IMR-90 (cell line): ENCODE measurements at regions not wholly inside any gene's neighbourhood (a gene's known extent, or its start where the extent isn't known, plus 50 kb on each side); places are given as distances from the start of the nearest gene placed in this dataset.

Experiments
- BHLHE40 ChIP-seq: fragments of 150-350 bp; IDR thresholded peaks from 2 replicates; pipeline ENCODE4 v1.6.1; 2016; ENCODE audit warnings: mild to moderate bottlenecking, low read depth, low read length
- CEBPB ChIP-seq: IDR thresholded peaks from 2 replicates; pipeline ENCODE4 v1.6.1; 2012; ENCODE audit warnings: low read depth, low read length, improper control_type of control experiment
- CHD1 ChIP-seq: IDR thresholded peaks from 2 replicates; pipeline ENCODE4 v1.6.1; 2012; ENCODE audit warnings: low read depth, low read length, improper control_type of control experiment
- FOS ChIP-seq: fragments of 150-350 bp; IDR thresholded peaks from 2 replicates; pipeline ENCODE4 v1.6.1; 2016; ENCODE audit warnings: low read depth, low read length
- MAFK ChIP-seq: IDR thresholded peaks from 2 replicates; pipeline ENCODE4 v1.6.1; 2012; ENCODE audit warnings: low read depth, low read length, improper control_type of control experiment
- MAZ ChIP-seq: IDR thresholded peaks from 2 replicates; pipeline ENCODE4 v1.6.1; 2012; ENCODE audit warnings: low read depth, mild to moderate bottlenecking, low read length, improper control_type of control experiment, moderate library complexity, borderline replicate concordance
- MXI1 ChIP-seq: IDR thresholded peaks from 2 replicates; pipeline ENCODE4 v1.6.1; 2012; ENCODE audit warnings: low read depth, mild to moderate bottlenecking, low read length, moderate library complexity, borderline replicate concordance
- POLR2A ChIP-seq: IDR thresholded peaks from 2 replicates; pipeline ENCODE4 v1.6.1; 2012; ENCODE audit warnings: mild to moderate bottlenecking, low read depth, low read length
- RAD21 ChIP-seq: IDR thresholded peaks from 2 replicates; pipeline ENCODE4 v1.6.1; 2012; ENCODE audit warnings: low read length, improper control_type of control experiment
- RCOR1 ChIP-seq: IDR thresholded peaks from 2 replicates; pipeline ENCODE4 v1.6.1; 2012; ENCODE audit warnings: mild to moderate bottlenecking, low read length, improper control_type of control experiment; ENCODE audit not compliant: insufficient replicate concordance
- SMC3 ChIP-seq: fragments of 150-350 bp; IDR thresholded peaks from 2 replicates; pipeline ENCODE4 v1.6.1; 2016; ENCODE audit warnings: low read depth, mild to moderate bottlenecking, antibody characterized with exemption, low read length, moderate library complexity
- TF ChIP-seq, protein P1 (sequence below): conservative IDR thresholded peaks from 2 replicates; pipeline ENCODE4 v1.5.1; 2012; ENCODE audit warnings: mild to moderate bottlenecking, low read depth, low read length, improper control_type of control experiment
- TF ChIP-seq, protein P2 (sequence below): fragments of 150-350 bp; IDR thresholded peaks from 2 replicates; pipeline ENCODE4 v1.6.1; 2017; ENCODE audit warnings: mild to moderate bottlenecking, antibody characterized with exemption, low read length, low read depth

DNA sequence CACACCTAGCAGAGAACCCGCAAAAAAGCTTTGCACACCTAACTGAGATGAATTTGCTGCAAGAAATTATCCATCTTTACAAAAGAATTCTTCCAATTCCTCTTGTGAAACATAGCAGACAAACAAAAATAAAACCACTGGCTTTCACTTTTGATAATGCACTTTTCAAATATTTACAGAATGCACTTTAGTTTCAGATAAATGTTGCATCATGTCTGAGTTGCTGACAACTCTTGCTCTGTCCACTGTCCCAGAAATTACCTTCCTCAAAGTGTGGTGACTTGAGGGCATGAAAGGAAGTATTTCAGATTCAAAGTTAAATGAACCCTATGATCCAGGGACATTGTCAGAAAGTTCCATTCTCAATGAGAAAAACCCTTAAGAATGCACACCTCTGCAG is 256.2 kb upstream of the PARD3B start:
- TF ChIP-seq, protein P1, sequence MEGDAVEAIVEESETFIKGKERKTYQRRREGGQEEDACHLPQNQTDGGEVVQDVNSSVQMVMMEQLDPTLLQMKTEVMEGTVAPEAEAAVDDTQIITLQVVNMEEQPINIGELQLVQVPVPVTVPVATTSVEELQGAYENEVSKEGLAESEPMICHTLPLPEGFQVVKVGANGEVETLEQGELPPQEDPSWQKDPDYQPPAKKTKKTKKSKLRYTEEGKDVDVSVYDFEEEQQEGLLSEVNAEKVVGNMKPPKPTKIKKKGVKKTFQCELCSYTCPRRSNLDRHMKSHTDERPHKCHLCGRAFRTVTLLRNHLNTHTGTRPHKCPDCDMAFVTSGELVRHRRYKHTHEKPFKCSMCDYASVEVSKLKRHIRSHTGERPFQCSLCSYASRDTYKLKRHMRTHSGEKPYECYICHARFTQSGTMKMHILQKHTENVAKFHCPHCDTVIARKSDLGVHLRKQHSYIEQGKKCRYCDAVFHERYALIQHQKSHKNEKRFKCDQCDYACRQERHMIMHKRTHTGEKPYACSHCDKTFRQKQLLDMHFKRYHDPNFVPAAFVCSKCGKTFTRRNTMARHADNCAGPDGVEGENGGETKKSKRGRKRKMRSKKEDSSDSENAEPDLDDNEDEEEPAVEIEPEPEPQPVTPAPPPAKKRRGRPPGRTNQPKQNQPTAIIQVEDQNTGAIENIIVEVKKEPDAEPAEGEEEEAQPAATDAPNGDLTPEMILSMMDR, result no peak
- TF ChIP-seq RAD21, result no peak
- no peak for TF ChIP-seq SMC3
- no peak for TF ChIP-seq CHD1
- TF ChIP-seq, protein P2, sequence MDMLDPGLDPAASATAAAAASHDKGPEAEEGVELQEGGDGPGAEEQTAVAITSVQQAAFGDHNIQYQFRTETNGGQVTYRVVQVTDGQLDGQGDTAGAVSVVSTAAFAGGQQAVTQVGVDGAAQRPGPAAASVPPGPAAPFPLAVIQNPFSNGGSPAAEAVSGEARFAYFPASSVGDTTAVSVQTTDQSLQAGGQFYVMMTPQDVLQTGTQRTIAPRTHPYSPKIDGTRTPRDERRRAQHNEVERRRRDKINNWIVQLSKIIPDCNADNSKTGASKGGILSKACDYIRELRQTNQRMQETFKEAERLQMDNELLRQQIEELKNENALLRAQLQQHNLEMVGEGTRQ, result no peak
- no peak for TF ChIP-seq MXI1
- no peak for TF ChIP-seq RCOR1
- TF ChIP-seq POLR2A, result no peak
- TF ChIP-seq FOS, result no peak
- no peak for TF ChIP-seq MAFK
- no peak for TF ChIP-seq MAZ
- TF ChIP-seq CEBPB, result peak; percentile 28; the same call in 1 of the 2 replicates
- no peak for TF ChIP-seq BHLHE40
